Naive thymus-derived CD8-positive, alpha-beta T cell (primary cell): ENCODE measurements at regions not wholly inside any gene's neighbourhood (a gene's known extent, or its start where the extent isn't known, plus 50 kb on each side); places are given as distances from the start of the nearest gene placed in this dataset.
"Not testable (repeated sequence)": the region's sequence is repeated elsewhere in the genome, so short reads cannot be mapped to it uniquely, and the experiment has no call there.

ENCODE experiments used
- ATAC-seq, 2 donors: fragments of 150-1000 bp; cut with Tn5 transposase in 1 of 2; sonication (Bioruptor Pico), chemical (Tn5 transposase) in 1 of 2; 1 replicate in 1 of 2; 2 replicates in 1 of 2; pipeline ENCODE4 v1.10.0; 2021; ENCODE audit warnings: mild to moderate bottlenecking in 2 of 2, moderate library complexity in 2 of 2
- POLR2A ChIA-PET: fragments of 350-600 bp; sonication (Branson Sonifier 250); formaldehyde crosslinking; loops from one replicate; lab custom pipeline; 2021; ENCODE audit warnings: antibody characterized with exemption; lab: Charles Lee
- DNase-seq, 10 donors: peaks; one replicate each; pipeline versions ENCODE4 v3.0.0 to v3.0.0-alpha.2; 2020 to 2022
- H3K27ac Mint-ChIP-seq, 10 donors: one replicate each; pipeline ENCODE4 v1.8.0; 2020 to 2022; ENCODE audit warnings: mild to moderate bottlenecking in 10 of 10, mixed read lengths in 10 of 10, moderate library complexity in 4 of 10, inconsistent platforms in 1 of 10
- H3K27me3 Mint-ChIP-seq, 5 donors: one replicate each; pipeline ENCODE4 v1.8.0; 2021 to 2022; ENCODE audit warnings: mixed read lengths in 5 of 5
- H3K36me3 Mint-ChIP-seq, 3 donors: one replicate each; pipeline ENCODE4 v1.8.0; 2020 to 2022; ENCODE audit warnings: mixed read lengths in 3 of 3, mild to moderate bottlenecking in 2 of 3, inconsistent platforms in 1 of 3
- H3K4me1 Mint-ChIP-seq, 4 donors: one replicate each; pipeline ENCODE4 v1.8.0; 2021 to 2022; ENCODE audit warnings: mixed read lengths in 4 of 4
- H3K4me3 Mint-ChIP-seq, 10 donors: one replicate each; pipeline ENCODE4 v1.8.0; 2020 to 2022; ENCODE audit warnings: mild to moderate bottlenecking in 10 of 10, mixed read lengths in 10 of 10, moderate library complexity in 6 of 10, inconsistent platforms in 1 of 10
- H3K9me3 Mint-ChIP-seq, 9 donors: one replicate each; pipeline ENCODE4 v1.8.0; 2020 to 2022; ENCODE audit warnings: mixed read lengths in 9 of 9, mild to moderate bottlenecking in 3 of 9, inconsistent platforms in 1 of 9, moderate library complexity in 1 of 9

DNA sequence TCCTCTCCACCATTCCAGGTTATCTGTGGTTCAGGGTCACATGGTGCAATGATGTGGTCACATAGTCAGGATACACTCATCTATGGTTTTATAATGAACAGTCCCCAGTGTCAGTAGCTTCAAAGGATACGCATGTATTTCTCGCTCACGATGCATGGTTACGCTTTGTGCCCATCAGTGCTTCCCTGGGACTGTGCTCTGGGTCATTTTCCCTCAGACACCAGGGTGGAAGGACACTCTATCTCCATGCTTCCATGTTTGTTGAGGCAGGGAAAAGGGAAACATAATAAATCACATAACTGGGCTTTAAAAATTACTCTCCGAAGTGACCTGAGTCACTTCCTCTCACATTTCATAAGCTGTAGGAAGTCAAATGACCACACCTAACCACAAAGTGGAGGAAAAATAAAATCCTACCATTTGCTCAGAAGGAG, 394.8 kb upstream of the NOX3 start:
- POLR2A ChIA-PET, result no interaction called here
- H3K27me3 Mint-ChIP-seq, result peaks cover 0 to 2% (median 0%) of the 10 kb centered on the region in 5 donors
- H3K9me3 Mint-ChIP-seq, result peaks cover 0 to 15% (median 5%) of the 10 kb centered on the region in 9 donors
- no peak overlapping the region for H3K4me3 Mint-ChIP-seq
- peaks cover 0 to 6% (median 2%) of the 10 kb centered on the region in 3 donors for H3K36me3 Mint-ChIP-seq
- DNase-seq, result no peak
- no peak for ATAC-seq
- H3K4me1 Mint-ChIP-seq, result peaks cover 0 to 7% (median 3%) of the 10 kb centered on the region in 4 donors
- no peak overlapping the region for H3K27ac Mint-ChIP-seq

DNA sequence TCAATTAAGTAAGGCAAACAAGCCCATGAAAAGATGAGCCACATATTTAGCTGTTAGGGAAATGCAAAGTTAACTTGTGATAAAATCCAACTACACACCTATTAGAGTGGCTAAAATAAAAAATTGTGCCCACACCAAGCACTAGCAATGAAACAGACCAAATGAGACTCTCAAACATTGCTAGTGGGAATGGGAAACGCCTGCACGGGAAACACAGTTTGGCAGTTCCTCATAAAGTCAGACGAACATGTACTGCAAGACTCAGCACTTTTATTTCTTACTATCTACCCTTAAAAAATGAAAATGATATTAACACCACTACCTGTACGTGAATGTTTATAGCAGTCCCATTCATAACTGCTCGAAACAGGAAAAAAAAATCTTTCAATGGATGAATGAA, 392.1 kb upstream of the NOX3 start:
- peaks cover 0 to 2% (median 0%) of the 10 kb centered on the region in 5 donors for H3K27me3 Mint-ChIP-seq
- POLR2A ChIA-PET, result no interaction called here
- no peak overlapping the region for H3K27ac Mint-ChIP-seq
- H3K36me3 Mint-ChIP-seq, result peaks cover 0 to 12% (median 4%) of the 10 kb centered on the region in 3 donors
- ATAC-seq (no peak), DNase-seq (no peak)
- H3K9me3 Mint-ChIP-seq, result peaks cover 0 to 26% (median 9%) of the 10 kb centered on the region in 9 donors
- no peaks in the 10 kb centered on the region for H3K4me1 Mint-ChIP-seq
- H3K4me3 Mint-ChIP-seq, result no peak overlapping the region

DNA sequence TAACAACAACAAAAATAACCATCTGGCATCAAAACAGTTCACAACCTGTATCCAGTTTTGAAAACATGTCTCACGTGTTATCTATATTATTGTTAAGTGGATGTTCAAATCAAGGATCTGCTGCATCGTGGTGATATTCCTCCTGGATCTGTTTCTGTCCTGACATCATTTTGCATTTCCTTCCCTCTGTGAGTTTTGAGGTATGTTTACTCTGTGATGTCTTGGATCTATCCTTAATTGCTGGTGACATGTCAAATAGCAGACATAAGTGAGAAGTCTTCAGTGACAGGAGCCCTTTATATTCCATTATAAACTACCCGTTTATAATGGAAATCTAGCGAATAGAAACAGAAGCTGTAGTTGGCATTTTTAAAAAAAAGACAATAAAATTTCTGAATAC, 381.8 kb upstream of the NOX3 start:
- ATAC-seq, result no peak
- Mint-ChIP-seq H3K27me3 (peaks cover 0 to 12% (median 3%) of the 10 kb centered on the region in 5 donors), H3K27ac (no peak overlapping the region), H3K9me3 (peaks cover 0 to 2% (median 0%) of the 10 kb centered on the region in 9 donors), H3K4me3 (no peak overlapping the region), H3K36me3 (peaks cover 0 to 4% (median 0%) of the 10 kb centered on the region in 3 donors), H3K4me1 (no peaks in the 10 kb centered on the region)
- POLR2A ChIA-PET, result no interaction called here
- DNase-seq, result no peak

DNA sequence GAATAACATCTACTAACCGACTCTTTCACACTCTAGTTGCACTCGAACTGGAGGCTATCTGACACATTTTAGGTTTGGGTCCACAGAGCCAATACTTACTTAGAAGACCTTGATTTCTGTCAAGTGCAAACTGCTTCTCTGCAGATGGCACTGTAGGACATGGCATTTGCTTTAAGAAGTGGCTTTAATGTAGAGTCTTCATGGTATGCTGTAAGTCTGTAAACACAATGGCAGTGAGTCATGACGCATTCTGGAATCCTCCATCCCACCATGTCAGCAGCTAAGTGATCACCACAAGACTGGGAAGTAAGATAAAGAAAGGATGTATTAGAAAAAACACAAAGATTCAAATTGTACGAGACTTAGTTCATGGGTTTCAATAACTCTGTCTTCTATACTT, 377.0 kb upstream of the NOX3 start:
- no peak for ATAC-seq
- Mint-ChIP-seq H3K9me3 (peaks cover 0 to 1% (median 0%) of the 10 kb centered on the region in 9 donors), H3K4me1 (no peaks in the 10 kb centered on the region), H3K27ac (no peak overlapping the region), H3K27me3 (peaks cover 0 to 4% (median 0%) of the 10 kb centered on the region in 5 donors), H3K36me3 (peaks cover 0 to 4% (median 0%) of the 10 kb centered on the region in 3 donors), H3K4me3 (no peak overlapping the region)
- no peak for DNase-seq
- POLR2A ChIA-PET, result no interaction called here

DNA sequence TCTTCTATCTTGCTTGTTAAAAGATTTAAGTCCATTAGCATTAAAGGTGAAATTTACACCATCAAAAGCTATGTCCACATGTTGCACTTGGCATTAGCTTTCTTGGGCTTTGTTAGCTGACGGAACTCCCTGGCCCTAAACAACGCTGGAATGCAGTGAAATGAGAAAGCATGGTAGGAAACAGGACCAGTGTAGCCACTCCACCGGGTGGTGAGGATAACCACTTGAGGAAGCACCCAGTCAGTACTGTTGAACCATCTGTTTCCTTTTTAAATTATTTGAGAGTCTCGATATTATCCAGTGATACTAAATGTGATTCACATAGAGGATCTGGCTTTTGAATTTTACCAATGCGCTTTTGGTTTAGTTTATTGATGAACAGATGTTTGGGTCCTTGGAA, 374.9 kb upstream of the NOX3 start:
- DNase-seq (no peak), ATAC-seq (no peak)
- Mint-ChIP-seq H3K4me3 (no peak overlapping the region), H3K9me3 (peaks cover 0 to 1% (median 0%) of the 10 kb centered on the region in 9 donors), H3K27ac (peak overlapping the region in 1 of 10 donors; percentile 24), H3K4me1 (no peaks in the 10 kb centered on the region), H3K36me3 (no peaks in the 10 kb centered on the region), H3K27me3 (no peaks in the 10 kb centered on the region)
- POLR2A ChIA-PET, result no interaction called here

DNA sequence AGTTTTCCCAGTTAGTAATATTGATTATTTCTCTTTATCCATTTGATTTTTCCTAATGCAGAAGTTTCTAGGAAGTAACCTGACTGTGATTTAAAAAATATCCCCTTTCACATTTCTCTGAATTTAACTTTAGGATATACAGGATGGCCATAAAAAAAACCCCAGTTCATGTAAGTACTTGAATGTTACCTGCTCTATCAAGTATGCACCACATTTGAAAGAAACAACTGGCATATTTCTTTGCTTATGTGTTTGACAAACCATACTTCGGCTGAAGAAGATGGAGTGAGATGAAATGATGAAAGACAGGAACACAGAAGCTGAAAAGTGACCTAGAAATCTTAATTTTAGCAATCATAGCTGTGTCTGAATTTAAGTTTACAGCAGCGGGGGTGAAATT, 374.0 kb upstream of the NOX3 start:
- H3K9me3 Mint-ChIP-seq, result peaks cover 0 to 1% (median 0%) of the 10 kb centered on the region in 9 donors
- POLR2A ChIA-PET, result no interaction called here
- no peak for DNase-seq

DNA sequence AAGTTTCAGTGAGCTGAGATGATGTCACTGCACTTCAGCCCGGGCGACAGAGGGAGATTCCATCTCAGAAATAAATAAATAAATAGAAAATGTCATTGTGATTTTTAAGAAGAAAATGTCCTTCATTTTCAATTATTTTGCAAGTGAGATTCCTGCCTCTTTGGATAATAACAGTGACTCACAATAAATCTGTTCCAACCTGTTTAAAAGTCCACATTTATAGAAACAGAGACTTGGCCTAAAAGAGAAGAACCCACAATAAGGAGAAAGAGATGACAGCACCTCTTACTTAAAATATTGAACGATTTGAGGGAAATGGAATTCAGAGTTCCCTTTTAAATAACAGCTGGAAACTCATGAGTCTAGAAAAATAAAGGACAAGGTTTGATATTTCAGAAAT, 373.4 kb upstream of the NOX3 start:
- Mint-ChIP-seq H3K9me3 (no peaks in the 10 kb centered on the region), H3K36me3 (no peaks in the 10 kb centered on the region), H3K27ac (no peak overlapping the region)

More for the DNA sequence above, 374.0 kb upstream of the NOX3 start:
- no peaks in the 10 kb centered on the region for H3K36me3 Mint-ChIP-seq
- no peak for ATAC-seq
- no peaks in the 10 kb centered on the region for H3K4me1 Mint-ChIP-seq
- H3K27me3 Mint-ChIP-seq, result no peaks in the 10 kb centered on the region
- no peak overlapping the region for H3K27ac Mint-ChIP-seq
- no peak overlapping the region for H3K4me3 Mint-ChIP-seq

DNA sequence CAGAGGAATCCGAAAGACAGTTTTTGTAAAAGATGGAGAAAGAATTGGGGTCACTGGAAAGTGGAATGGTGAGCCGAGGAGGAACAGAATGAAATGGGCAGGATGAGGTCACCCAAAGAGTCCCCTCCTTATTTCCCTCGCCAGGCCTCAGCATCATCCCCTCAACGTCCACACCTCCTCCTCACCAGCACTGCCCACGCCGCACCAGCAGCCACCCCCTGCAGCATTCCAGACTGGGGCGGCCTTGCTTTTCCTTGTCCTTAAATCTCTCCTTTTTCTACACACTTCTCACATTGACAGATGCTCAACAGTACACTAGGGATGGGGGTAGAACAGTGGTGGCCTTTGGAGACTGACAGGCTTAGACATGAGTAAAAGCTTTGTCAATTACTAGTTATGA, 363.1 kb upstream of the NOX3 start:
- POLR2A ChIA-PET, result no interaction called here
- Mint-ChIP-seq H3K9me3 (peaks cover 0 to 8% (median 0%) of the 10 kb centered on the region in 9 donors), H3K4me1 (no peaks in the 10 kb centered on the region)

More for the DNA sequence above, 373.4 kb upstream of the NOX3 start:
- DNase-seq (no peak), ATAC-seq (no peak)
- Mint-ChIP-seq H3K27me3 (no peaks in the 10 kb centered on the region), H3K4me3 (no peak overlapping the region), H3K4me1 (no peaks in the 10 kb centered on the region)
- POLR2A ChIA-PET, result no interaction called here

DNA sequence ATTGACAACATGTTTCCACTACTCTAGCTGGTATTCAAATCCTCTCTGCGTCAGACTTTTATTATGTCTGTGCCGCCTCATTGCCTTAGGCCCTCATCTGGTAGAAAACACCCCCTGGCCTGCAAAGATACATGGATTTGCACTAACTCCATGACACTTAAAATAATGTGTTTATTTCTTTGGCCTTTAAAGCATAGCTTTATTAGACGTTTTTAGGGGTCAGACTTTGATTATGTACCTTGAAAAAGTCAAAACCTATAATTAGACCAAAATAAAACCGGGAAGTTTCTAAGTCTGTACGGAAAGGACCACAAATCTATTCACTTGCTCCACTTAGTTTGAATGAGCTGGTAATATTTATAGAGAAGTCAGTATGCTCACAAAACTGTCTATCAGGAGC, 357.9 kb upstream of the NOX3 start:
- Mint-ChIP-seq H3K27ac (no peak overlapping the region), H3K27me3 (peaks cover 0 to 9% (median 0%) of the 10 kb centered on the region in 5 donors), H3K9me3 (no peaks in the 10 kb centered on the region), H3K4me1 (no peaks in the 10 kb centered on the region), H3K36me3 (no peaks in the 10 kb centered on the region), H3K4me3 (no peak overlapping the region)
- POLR2A ChIA-PET, result no interaction called here
- DNase-seq (no peak), ATAC-seq (no peak)

More for the DNA sequence above, 363.1 kb upstream of the NOX3 start:
- Mint-ChIP-seq H3K4me3 (no peak overlapping the region), H3K36me3 (no peaks in the 10 kb centered on the region), H3K27ac (no peak overlapping the region), H3K27me3 (peaks cover 0 to 12% (median 0%) of the 10 kb centered on the region in 5 donors)
- ATAC-seq (no peak), DNase-seq (no peak)

DNA sequence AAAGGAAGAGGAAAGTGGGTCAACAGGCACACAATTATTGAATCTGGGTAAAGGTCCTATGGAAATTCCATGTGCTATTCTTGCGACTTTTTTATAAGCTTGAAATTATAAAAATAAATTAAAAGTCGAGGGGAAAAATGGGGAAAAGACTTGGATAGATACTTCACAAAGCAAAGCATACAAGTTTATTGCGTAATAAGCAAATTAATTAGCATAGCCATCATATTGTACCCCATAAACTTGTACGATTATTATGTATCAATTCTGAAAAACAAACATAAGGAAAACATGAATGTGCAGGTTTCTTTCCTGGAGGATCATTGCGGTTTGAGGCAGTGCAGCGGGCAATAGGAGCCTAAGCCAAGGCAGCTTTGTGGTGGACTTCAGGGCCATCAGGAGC, 351.6 kb upstream of the NOX3 start:
- ATAC-seq (no peak), DNase-seq (no peak)
- no peaks in the 10 kb centered on the region for H3K36me3 Mint-ChIP-seq
- POLR2A ChIA-PET, result no interaction called here
- no peak overlapping the region for H3K4me3 Mint-ChIP-seq
- H3K9me3 Mint-ChIP-seq, result peaks cover 0 to 2% (median 0%) of the 10 kb centered on the region in 9 donors
- no peak overlapping the region for H3K27ac Mint-ChIP-seq
- H3K27me3 Mint-ChIP-seq, result peaks cover 0 to 1% (median 0%) of the 10 kb centered on the region in 5 donors
- no peaks in the 10 kb centered on the region for H3K4me1 Mint-ChIP-seq

DNA sequence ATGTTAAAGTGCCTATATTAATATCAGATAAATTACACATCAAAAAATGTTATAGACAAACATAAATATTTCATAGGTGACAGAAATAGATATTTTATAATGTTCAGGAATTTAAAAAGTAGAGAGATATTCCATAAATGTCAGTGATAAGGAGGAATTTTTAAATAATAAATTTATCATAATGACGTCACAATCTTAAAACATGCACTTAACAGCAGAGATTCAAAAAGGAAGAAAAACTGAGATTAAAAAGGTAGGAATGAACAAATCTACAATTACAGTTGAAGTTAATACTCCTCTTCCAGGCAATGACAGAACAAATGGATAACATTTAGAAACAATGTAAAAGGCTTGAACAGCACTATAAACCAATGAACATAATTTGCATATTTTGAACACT, 345.4 kb upstream of the NOX3 start:
- Mint-ChIP-seq H3K9me3 (peaks cover 0 to 18% (median 2%) of the 10 kb centered on the region in 9 donors), H3K27me3 (peaks cover 0 to 2% (median 0%) of the 10 kb centered on the region in 5 donors), H3K4me1 (no peaks in the 10 kb centered on the region), H3K4me3 (no peak overlapping the region), H3K27ac (no peak overlapping the region), H3K36me3 (peaks cover 0 to 3% (median 0%) of the 10 kb centered on the region in 3 donors)
- DNase-seq (no peak), ATAC-seq (no peak)
- POLR2A ChIA-PET, result no interaction called here

DNA sequence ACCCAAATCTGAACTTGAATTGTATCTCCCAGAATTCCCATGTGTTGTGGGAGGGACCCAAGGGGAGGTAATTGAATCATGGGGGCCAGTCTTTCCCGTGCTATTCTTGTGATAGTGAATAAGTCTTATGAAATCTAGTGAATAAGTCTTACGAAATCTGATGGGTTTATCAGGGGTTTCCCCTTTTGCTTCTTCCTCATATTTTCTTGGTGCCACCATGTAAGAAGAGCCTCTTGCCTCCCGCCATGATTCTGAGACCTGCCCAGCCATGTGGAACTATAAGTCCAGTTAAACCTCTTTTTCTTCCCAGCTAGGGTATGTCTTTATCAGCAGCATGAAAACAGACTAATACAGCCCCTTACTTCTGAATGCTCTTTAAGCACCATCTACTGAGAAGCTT, 343.2 kb upstream of the NOX3 start:
- H3K36me3 Mint-ChIP-seq, DNase-seq, POLR2A ChIA-PET, ATAC-seq, H3K27ac Mint-ChIP-seq, H3K27me3 Mint-ChIP-seq, H3K4me3 Mint-ChIP-seq, H3K4me1 Mint-ChIP-seq: not testable (repeated sequence)
- peaks cover 0 to 18% (median 0%) of the 10 kb centered on the region in 9 donors for H3K9me3 Mint-ChIP-seq

DNA sequence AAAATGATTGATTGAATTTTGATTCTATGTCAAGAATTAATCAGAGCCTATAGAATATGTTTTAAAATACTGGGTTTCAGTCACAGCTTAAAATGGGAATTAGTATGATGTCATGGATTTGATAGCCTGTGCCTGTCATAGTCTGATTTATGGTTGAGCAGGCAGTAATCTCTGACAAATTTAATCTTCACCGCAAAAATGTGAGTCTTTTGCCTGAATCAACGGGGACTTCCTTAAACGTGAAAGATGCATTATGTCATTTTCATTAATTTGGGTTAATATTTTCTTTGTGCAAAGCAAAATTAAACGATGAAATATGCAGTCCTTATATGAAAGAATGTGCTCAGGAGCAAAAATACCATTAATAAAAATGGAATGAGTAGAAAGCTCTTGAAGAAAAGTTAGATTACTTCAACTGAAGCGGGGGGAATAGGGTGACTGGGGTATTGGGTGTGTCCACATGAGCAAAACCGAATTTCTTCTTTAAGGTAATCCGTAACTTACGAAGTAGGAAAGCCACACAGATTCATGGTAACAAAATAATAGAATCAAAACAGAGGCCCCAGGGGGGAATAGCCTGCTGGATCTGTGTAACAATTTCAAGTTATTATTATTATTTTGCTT, 339.6 kb upstream of the NOX3 start:
- H3K27me3 Mint-ChIP-seq, result peaks cover 0 to 7% (median 1%) of the 10 kb centered on the region in 5 donors
- H3K9me3 Mint-ChIP-seq, result peaks cover 0 to 12% (median 0%) of the 10 kb centered on the region in 9 donors
- H3K36me3 Mint-ChIP-seq, result no peaks in the 10 kb centered on the region
- ATAC-seq, result no peak
- no peak overlapping the region for H3K4me3 Mint-ChIP-seq
- POLR2A ChIA-PET, result no interaction called here
- DNase-seq, result no peak
- no peaks in the 10 kb centered on the region for H3K4me1 Mint-ChIP-seq
- H3K27ac Mint-ChIP-seq, result no peak overlapping the region

DNA sequence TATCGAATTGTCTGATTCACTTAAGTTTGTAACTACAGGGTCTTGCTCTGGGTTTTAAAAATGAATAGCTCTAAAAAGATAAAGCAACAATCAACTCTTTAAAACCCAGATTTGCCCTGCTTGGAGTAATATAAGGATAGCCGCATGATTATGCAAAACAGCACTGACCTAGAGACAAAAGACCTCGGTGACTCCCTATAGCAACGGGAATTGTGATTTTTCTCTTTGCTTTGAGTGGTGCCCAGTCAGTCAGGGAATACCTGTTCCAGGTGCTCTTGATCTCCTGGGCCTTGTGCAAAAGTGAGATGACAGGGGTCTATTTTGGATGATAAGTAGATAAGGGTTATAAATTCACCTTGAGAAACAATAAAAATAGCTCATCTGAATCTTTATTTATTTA, 336.3 kb upstream of the NOX3 start:
- POLR2A ChIA-PET, result no interaction called here
- DNase-seq (no peak), ATAC-seq (no peak)
- H3K4me1 Mint-ChIP-seq, result no peaks in the 10 kb centered on the region
- peaks cover 0 to 9% (median 2%) of the 10 kb centered on the region in 9 donors for H3K9me3 Mint-ChIP-seq
- H3K27ac Mint-ChIP-seq, result no peak overlapping the region
- no peak overlapping the region for H3K4me3 Mint-ChIP-seq
- peaks cover 0 to 5% (median 0%) of the 10 kb centered on the region in 3 donors for H3K36me3 Mint-ChIP-seq
- peaks cover 0 to 9% (median 1%) of the 10 kb centered on the region in 5 donors for H3K27me3 Mint-ChIP-seq
